HG02884 (cell line): ENCODE measurements at regions not wholly inside any gene's neighbourhood (a gene's known extent, or its start where the extent isn't known, plus 50 kb on each side); places are given as distances from the start of the nearest gene placed in this dataset.
"Not testable (repeated sequence)": the region's sequence is repeated elsewhere in the genome, so short reads cannot be mapped to it uniquely, and the experiment has no call there.

Experiments
- ATAC-seq: cut with Tn5 transposase; IDR thresholded peaks from one replicate; pipeline ENCODE4 v1.9.1; 2021; ENCODE audit warnings: mild to moderate bottlenecking, moderate library complexity; ENCODE audit not compliant: unreplicated experiment

DNA sequence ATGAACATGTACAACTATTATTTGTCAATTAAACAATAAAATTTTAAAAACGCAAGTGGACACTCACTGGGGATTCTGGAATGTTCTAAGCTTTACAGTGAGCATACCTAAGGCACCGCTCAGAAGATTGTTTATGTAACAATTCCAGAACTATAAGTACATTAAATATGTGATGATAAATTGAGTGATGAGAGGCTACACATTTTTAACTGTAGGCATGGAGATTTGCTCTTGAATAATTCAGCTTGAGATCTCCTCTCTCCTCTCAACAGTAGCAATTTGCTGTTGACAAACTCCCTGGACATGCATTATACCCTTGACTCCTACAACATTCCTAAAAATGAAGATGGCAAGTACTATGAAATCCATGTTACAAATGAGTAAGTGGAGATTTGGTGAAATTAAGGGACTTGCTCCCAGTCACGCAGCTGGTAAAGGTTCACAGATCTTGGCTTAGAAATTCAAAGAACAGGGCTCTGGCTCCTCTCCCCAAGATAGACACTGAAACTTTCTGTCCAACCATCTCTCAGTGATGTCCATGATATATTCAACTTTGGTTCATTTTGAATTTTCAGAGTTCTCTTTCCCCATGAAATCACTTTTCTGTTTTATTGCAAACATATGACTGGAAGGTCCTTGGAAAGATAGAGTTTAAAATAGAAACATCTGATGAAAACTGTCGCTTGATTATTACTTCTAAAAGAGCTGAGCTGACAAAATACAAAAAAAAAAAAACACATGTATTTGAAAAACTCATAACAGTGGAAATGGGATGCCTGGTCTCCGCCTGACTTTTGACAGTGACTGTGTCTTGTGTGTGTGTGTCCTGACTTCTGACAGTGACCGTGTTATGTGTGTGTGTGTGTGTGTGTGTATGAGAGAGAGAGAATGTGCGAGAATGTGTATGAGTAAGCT is 488.3 kb downstream of the TNS3 start:
- ATAC-seq = no peak

DNA sequence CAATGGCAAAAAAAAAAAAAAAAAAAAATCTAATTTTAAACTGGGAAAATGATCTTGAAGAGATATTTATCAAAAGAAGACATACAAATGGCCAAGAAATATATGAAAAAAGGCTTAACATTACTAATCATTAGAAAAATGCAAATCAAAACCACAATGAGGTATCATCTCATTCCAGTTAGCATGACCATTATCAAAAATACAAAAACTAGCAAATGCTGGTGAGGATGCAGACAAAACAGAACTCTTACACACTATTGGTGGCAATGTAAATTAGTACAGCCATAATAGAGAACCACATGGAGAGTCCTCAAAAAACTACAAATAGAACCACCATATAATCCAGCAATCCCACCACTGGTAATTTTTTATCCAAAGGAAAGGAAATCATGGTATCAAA is 489.6 kb downstream of the TNS3 start:
- ATAC-seq = no peak

DNA sequence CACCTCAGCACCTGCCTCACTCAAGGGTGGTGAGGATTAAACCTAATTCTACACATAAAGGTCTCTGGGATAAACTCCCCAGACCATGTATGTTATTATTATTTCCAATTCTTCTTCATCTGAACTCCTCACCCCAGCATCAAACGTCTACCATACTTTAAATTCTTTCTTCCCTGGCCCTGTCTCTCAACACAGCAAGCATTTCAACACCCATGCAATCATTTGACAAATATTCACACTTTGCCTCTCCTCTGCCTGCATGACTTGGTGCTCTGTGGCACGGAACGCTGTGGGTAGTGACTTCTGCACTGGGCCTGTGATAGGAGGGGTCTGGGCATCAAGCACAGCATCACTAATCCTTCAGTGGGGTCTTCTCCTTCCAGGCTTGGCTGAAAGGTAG is 490.8 kb downstream of the TNS3 start:
- no peak for ATAC-seq

DNA sequence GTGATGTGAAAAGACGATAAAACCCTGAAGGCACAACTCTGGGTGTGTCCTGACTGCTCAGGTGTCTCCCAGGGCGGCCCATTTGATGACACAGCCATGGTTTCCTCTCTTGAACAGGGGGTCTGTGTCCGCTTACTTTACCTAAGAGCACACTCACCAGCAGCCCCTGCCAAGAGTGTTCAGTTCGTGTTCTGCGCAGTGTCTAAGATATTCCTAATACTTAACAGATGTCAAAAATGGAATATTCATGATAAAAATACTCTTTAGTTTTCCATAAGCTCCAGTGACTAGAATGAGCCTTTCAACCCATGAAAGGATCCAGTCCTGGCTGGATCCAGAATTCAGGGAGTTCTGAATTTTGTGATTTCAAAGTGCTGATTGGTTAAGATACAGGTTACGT is 492.4 kb downstream of the TNS3 start:
- ATAC-seq = no peak

DNA sequence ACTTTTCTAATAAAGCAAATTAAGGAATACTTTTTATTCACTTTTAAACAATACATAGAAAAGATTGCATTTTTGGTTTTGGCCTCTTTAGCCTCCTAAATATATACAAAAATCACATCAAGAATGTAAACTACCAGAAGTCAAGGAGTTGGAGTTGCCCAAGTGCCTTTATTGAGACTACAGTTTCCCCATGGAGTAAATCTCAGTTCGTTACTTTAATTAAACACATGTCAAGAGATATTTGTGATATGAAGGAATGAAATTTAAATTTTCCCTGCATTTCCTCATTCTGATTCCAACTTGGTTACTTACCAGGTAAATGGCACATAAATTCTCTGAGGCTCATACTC is 492.9 kb downstream of the TNS3 start:
- no peak for ATAC-seq

DNA sequence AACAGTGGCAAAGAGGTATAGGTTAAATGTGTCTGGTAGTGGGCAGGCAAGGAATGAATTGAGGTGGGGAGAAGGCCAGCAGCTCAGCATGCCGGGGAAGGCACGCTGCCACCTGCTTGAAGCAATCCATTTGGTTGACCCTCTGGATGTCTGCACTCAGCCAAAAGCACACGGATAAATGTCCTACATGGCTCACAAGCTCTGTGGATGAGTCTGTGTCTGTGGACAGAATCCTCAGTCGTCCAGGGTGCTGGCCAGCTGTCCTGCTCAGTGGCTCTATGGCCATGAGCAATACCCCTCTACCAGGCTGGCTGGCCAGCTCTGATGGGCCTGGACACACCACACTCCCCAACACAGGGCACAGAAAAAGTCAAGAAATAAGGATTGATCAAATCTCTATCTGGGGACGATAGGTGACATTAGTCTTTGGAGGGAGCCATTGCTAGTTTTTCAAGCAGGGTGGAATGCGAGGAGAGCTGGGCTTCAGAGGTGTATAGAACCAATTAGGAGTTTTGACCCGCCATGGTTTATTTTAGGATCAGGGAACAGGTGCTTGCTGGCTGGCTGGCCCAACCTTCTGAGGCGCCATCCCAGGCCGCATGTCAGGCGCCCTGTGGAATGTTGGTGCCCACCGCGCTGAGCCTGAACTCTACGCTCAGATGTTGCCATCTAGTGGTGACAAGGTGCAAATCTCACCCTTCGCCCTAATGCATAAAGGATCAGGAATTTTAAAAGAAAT is 493.4 kb downstream of the TNS3 start:
- ATAC-seq = peak; percentile 89

DNA sequence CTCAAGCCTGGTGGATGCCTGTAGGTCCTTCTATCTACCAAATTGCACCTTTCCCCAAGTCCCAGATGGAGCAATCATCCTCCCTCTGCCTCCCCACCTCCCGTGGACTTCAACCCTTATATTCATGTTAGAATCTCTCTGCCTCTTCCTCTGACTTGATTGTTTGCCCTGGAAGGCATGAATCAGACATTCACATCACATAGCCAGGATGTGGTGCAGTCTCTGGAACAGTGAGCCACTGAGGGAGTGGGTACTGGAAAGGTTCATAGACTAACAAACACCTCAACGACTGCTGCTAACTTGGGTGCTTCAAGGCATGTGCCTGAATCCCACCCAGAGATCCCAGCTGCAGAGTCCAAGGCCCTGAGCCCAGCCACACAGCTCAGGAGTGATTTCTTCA is 494.0 kb downstream of the TNS3 start:
- no peak for ATAC-seq

DNA sequence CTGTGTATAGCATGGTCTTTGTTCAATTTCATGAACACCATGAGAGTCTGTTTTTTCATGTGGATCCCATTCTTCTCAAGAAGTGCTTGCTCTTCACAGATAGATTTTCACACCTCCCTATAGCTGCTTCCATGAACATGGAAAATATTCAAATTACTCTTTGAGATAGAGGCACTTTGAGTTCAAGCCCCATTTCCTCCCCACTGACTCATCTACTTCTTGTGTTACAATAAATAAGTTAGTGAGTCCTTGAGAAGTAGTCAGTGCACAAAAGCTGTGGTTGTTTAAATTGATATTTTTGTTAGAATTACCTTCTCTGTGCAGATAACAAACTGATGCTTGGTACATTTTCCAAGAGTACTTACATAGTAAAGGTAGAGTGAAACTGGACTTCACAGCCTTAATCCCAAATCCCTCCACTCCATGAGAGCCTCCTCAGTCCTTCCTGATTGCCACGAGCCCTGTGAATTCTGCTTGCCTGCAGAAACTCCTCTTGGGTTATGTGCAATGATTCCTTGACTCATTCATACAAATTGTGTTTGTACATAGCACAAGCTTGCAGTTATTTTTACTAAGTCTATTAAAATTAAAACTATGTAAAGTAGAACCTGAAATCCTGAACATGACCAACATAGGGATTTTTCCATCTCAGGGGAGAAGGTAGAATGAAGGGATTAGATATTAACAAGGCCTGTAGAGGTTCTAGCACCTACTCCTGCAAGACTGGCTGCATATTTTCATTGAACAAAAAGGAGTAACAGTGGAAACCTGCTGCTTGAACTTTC is 496.2 kb downstream of the TNS3 start:
- no peak for ATAC-seq

DNA sequence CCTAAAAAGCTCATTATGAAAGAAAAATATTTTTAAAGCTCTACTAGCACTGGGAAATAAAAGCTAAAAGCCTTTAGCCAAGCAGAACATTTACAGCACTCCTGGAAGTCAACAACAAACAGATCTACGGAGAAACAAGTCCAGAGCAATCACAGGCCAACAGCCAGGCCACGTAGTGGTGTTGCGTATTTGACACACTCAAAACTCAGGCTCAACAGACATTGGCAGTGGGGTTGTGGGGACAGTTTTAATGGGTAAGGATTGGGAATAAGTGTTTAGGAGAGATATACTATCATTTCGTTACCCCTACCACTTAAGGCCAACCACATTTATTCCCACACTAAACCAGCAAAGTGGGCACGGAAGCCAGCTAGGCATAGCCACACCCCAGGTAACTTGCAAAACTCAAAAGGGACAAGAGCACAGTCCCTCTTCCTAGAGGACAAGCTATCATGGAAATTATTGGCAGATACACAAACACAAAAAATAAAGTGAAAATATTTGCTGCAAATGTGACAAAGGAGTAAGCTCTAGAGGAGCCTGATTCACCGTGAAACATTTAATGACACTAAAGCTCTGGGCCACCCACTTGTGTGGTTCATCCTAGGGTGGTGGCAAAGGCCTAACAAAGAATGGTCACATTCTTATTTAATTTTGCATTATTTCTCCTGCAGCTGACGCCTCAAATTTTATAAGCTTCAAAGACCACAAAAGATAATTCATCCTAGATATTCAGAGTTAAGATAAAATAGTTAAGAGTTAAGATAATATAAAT is 498.2 kb downstream of the TNS3 start:
- no peak for ATAC-seq

DNA sequence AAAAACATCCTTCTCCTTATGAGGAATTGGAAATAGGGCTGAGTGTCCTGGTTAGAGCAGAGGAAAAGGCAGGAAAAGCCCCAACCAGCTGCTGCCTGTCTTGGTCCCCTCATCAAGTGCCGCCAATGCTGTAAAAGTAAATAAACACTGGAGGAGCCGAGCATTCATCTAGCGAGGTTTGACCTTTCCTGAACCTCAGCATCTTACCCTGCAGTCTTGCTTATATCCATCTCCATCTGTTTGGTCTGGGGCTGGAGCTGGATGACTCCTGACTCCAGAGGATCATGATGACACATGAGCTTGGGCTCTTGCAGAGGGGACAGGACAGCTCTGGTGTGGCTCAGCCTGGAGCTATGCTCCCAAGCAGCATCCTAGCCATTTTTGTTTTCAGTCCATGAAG is 501.1 kb downstream of the TNS3 start:
- no peak for ATAC-seq

DNA sequence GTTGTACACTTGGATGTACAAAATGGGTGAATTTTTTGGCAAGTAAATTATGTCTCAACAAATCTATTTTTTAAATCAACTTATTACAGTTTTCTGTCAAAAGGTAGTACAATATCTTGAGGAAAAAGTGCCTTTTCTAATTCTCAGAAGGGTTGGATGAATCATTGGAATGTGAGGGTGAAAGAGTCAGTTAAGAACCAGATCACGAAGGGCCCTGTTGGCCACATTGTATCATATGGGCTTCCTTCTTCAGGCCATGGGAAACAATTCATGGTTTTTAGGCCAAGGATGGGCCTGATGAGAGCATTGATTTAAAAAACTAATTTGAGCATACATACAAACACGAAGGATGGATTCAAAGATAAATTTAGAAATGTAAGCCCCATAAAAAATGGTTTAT is 503.7 kb downstream of the TNS3 start:
- no peak for ATAC-seq

DNA sequence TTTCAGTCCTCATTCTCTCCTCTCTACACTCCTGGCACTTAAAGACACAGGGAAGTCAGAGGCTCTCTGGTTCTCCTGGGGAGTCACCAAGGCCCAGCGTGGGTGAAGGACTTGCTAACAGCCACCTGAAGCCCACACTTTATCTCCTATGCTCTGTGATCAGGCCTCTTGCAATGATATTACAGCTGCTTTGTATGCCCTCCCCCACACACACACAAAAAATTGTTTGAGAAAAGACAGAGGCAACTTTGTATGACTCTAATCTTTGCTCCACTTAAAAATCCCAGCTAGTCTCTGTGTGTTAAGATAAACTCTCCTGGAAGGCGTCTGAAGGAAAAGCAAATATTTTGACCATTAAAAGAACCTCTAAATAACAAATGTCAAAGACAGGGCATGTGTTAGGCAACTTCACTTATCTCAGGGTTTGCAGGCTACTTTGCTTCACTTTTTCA is 507.2 kb downstream of the TNS3 start:
- no peak for ATAC-seq

DNA sequence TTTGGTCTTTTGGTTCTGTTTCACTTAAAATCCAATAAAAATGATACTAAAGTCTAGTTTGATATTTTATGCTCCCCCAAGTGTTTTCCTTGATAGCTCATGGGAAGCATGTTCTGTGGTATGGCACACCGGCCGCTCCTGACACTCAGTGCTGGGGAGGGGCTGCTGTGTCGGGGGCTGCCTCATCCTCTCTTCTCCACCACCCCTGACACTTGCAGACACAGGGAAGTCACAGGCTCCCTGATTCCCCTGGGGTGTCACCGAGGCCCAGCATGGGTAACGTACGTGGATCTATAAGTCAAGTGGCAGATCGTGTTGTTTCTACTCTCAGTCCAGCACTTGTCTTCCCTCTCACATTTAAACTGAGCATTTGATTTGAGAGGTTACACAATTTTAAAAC is 508.6 kb downstream of the TNS3 start:
- ATAC-seq = no peak

DNA sequence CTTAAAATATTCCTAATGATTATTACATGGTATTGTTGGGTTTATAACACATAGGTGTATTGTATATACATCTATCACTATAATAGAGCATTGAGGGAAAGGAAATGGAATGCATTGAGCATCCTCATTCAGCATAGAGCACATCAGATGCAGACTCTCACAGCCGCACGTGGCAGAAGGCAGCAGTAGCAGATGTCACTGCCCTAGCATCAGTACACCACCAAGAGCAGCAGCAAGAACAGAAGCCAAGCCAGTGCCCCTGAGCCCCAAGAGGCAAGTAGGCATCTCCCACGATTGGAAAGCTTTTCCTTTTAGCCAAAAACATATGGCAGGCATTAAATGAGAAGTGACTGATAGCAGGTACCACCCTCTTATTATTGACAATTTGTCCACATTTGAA is 510.0 kb downstream of the TNS3 start:
- no peak for ATAC-seq

DNA sequence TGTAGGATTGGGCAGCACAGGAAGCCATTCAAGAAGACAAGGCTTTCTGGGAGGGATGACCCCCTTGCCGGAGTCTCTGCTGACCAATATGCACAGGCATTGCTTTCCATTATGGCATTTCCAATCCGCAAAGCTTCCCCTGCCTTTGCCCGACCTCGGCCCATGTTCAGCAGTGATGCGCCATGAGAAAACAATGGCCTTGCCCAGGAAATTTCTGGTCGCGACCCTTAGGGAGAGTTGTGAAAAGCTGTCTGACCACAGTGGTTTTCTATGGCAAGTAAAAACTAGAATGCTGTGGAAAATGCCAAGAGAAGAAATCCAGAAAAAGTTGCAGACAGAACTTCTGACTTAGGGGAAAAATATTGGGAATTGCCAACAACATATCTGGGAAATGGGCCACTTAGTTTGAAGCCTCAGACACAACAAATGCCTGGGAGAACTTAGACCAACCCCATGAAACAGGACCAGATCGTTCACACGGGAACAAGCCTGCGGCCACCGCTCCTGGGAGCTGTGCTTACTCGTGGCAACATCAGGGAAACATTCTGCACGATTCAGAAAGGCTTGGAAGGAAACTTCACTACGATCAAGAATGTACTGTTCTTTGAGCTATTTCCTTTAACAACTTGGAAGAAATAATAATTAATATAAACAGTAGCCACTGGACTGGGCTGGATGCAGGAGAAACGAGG is 512.4 kb downstream of the TNS3 start:
- no peak for ATAC-seq

DNA sequence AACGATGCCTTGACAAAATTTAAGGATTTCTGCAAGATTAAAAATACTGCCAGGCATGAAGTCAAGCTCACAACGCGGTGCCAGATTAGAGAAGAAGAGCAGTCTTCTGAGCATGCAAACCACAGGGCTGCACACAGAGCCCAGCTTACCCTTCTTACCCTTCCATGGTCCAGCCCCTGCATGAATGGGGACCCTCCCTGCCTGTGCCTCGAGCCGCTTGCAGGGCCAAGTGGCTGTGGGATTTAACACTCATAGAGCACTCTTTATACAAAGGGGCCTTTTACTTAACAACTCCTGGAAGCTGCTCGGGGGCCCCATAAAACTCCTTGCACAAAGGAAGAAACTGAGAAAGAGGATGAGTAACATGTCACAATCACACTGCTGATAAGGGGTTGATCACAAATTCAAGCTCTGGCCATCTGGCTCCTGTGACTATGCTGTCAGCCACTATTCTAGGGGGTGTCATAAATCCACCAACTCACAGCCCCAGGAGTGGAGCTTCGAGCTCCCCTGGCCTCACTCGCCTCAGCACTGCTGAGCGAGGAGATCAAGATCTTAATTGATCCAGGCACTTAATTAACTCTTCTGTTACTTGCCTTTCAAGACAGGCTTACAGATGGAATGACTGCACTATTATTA is 514.8 kb downstream of the TNS3 start:
- no peak for ATAC-seq

DNA sequence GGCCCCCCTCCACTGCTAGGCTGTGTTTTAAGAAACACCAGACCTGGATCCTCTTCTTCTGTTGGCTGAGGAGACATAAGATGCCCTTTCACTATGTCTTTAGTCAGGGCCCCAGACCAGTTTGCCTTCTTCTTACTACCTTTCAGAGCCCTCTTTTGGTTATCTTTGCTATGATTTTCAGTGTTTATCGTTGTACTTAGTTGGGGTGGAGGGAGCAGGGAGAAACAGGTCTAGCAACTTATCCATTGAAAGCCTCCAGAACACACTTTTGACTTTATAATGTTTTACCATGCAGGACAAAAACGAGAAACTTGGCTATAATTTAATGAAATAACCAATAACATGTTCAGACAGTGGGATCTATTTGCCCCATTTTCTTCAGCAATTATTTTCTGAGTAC is 525.2 kb downstream of the TNS3 start:
- ATAC-seq = no peak

DNA sequence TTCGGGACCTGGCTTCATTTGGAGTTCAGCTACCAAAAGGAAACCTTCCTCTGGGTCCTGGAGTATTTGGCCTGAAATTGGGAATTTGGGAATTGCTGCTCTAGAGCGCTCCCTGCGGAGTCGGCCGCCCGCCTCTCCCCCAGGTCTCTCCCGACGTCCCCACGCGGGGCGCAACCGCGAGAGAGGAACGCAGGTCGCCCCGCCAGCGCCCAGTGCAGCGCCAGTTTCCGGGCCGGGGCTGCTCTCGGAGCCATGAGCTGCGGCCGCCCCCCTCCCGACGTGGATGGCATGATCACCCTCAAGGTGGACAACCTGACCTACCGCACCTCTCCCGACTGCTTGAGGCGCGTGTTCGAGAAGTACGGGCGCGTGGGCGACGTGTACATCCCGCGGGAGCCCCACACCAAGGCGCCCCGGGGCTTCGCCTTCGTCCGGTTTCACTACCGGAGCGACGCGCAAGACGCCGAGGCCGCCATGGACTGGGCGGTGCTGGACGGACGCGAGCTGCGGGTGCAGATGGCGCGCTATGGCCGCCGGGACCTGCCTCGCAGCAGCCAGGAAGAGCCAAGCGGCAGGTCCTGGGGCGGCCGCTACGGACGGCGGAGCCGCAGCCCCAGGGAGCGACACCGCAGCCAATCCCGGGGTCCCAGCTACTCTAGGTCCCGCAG is 529.2 kb downstream of the TNS3 start:
- not testable (repeated sequence) for ATAC-seq

DNA sequence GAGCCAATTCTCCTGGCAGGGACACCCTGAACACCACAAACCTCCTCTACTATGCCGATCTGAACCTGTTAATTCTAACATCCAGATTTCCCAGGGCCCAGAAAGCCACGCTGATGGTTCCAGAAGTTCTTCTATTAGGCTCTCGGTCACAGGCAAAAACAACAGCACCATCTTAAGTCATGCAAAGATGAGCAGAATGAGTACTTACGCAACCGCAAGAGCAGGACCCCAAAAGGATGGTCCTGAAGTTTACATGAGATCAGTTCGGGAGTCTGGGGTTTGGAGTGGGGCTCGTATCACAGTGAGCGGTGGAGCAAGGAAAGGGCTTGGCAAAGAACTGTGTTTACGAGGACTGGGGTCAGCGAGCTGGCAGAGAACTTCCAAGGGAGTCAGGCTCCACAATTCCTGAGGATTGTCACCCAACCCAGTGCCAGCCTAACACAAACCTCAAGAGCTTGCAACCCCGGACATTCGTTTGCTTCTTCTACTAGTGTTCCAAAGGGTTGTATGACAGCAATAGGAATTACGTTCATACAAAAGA is 532.6 kb downstream of the TNS3 start:
- no peak for ATAC-seq
